Activated CD8-positive, alpha-beta T cell treated with anti-CD3 and anti-CD28 coated beads for 36 hours (primary cell): ENCODE measurements at regions not wholly inside any gene's neighbourhood (a gene's known extent, or its start where the extent isn't known, plus 50 kb on each side); places are given as distances from the start of the nearest gene placed in this dataset.

ENCODE experiments used
- ATAC-seq: fragments of 200-7000 bp; cut with Tn5 transposase; one replicate; pipeline ENCODE4 v1.10.0; 2021; ENCODE audit warnings: mild to moderate bottlenecking, moderate library complexity
- CTCF ChIA-PET: fragments of 350-600 bp; sonication (Branson Sonifier 250); formaldehyde crosslinking; loops from one replicate; lab custom pipeline; 2021; ENCODE audit warnings: antibody characterized with exemption; lab: Charles Lee
- POLR2A ChIA-PET: fragments of 350-600 bp; sonication (Branson Sonifier 250); formaldehyde crosslinking; loops from one replicate; lab custom pipeline; 2021; ENCODE audit warnings: antibody characterized with exemption; lab: Charles Lee
- DNase-seq: peaks from one replicate; pipeline ENCODE4 v3.0.0-alpha.2; 2020
- H3K27ac Mint-ChIP-seq: one replicate; pipeline ENCODE4 v1.8.0; 2021; ENCODE audit warnings: mild to moderate bottlenecking, mixed read lengths
- H3K27me3 Mint-ChIP-seq: one replicate; pipeline ENCODE4 v1.8.0; 2021; ENCODE audit warnings: mixed read lengths
- H3K36me3 Mint-ChIP-seq: one replicate; pipeline ENCODE4 v1.8.0; 2021; ENCODE audit warnings: low read depth, mixed read lengths
- H3K4me1 Mint-ChIP-seq: one replicate; pipeline ENCODE4 v1.8.0; 2021; ENCODE audit warnings: low read depth, mixed read lengths
- H3K4me3 Mint-ChIP-seq: one replicate; pipeline ENCODE4 v1.8.0; 2021; ENCODE audit warnings: mild to moderate bottlenecking, moderate library complexity, mixed read lengths
- H3K9me3 Mint-ChIP-seq: one replicate; pipeline ENCODE4 v1.8.0; 2021; ENCODE audit warnings: mixed read lengths
- intact Hi-C: fragments of 100-400 bp; cut with micrococcal nuclease; formaldehyde crosslinking; loops from one replicate; pipeline ENCODE4 v1.10.0; 2022
- TF ChIP-seq, protein P1 (sequence below): fragments of 200-600 bp; IDR thresholded peaks from one replicate; pipeline ENCODE4 v1.8.0; 2022; ENCODE audit warnings: antibody characterized with exemption, mild to moderate bottlenecking

DNA sequence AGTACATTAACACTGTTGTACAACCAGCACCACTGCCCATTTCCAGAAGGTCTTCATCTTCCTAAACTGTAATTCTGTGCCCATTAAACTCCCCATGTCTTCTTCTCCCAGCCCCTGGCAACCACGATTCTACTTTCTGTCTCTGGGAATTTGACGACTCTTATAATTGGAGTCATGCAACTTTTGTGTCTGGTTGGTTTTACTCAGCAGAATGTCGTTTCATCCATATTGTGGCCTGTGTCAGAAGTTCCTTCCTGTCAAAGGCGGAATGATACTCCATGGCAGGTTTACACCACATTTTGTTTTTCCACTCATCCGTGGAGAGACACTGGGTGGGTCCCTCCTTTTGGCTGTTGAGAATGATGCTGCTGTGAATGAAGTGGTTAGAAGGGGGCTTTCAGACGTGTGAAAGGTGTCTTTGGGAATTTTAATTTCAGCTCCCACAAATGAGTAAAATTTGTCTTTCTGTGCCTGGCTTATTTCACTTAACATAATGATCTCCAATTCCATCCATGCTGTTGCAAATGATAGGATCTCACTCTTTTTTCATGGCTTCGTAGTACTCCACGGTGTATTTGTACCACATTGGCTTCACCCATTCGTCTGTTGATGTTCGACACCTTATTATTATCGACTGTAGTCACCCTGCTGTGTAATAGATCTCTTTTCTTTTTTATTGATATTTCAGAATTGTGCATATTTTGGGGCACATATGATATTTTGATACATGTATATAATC is 86.1 kb upstream of the SEPTIN5 start:
- ChIA-PET CTCF (interaction anchor here (2.5 to 4.7 kb wide), 2 partner anchors 10 to 106 kb away, joined by 10 to 19 read pairs; no protein-coding TSS in a partner anchor), POLR2A (no interaction called here)
- no peaks in the 10 kb centered on the region for H3K36me3 Mint-ChIP-seq
- H3K27ac Mint-ChIP-seq = no peak overlapping the region
- H3K4me1 Mint-ChIP-seq = no peaks in the 10 kb centered on the region
- ATAC-seq (no peak), DNase-seq (no peak)
- TF ChIP-seq, protein P1, sequence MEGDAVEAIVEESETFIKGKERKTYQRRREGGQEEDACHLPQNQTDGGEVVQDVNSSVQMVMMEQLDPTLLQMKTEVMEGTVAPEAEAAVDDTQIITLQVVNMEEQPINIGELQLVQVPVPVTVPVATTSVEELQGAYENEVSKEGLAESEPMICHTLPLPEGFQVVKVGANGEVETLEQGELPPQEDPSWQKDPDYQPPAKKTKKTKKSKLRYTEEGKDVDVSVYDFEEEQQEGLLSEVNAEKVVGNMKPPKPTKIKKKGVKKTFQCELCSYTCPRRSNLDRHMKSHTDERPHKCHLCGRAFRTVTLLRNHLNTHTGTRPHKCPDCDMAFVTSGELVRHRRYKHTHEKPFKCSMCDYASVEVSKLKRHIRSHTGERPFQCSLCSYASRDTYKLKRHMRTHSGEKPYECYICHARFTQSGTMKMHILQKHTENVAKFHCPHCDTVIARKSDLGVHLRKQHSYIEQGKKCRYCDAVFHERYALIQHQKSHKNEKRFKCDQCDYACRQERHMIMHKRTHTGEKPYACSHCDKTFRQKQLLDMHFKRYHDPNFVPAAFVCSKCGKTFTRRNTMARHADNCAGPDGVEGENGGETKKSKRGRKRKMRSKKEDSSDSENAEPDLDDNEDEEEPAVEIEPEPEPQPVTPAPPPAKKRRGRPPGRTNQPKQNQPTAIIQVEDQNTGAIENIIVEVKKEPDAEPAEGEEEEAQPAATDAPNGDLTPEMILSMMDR = no peak
- peaks cover 4% of the 10 kb centered on the region for H3K27me3 Mint-ChIP-seq
- H3K4me3 Mint-ChIP-seq = no peak overlapping the region
- intact Hi-C loops = no loop called here
- H3K9me3 Mint-ChIP-seq = no peaks in the 10 kb centered on the region

DNA sequence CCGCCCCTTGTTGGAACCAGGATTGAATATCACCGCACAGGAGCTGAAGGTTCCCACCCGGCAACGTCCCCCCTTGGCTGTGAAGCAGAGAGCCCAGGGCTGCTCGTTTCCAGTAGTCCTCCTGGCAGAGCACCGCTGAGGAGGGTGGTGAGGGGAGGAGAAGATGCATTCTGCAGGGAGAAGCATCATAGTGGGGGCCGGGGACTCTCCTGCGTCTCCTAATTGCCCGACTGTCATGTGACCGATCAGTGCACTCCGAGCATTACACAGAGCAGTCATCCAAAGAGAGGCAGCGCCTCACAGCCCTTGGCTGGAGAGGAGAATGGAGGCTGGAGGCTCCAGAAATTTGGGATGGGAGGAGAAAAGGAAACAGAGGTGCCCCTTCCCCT is 85.0 kb upstream of the SEPTIN5 start:
- H3K4me3 Mint-ChIP-seq = no peak overlapping the region
- no peaks in the 10 kb centered on the region for H3K9me3 Mint-ChIP-seq
- peaks cover 4% of the 10 kb centered on the region for H3K27me3 Mint-ChIP-seq
- DNase-seq = no peak
- CTCF ChIA-PET = interaction anchor here (0.6 to 4.7 kb wide), 48 partner anchors 8 to 674 kb away, joined by 3 to 19 read pairs (median 5); no protein-coding TSS in a partner anchor
- intact Hi-C loops = no loop called here
- H3K36me3 Mint-ChIP-seq = no peaks in the 10 kb centered on the region
- no peaks in the 10 kb centered on the region for H3K4me1 Mint-ChIP-seq
- TF ChIP-seq, protein P1 = no peak
- no peak for ATAC-seq
- no peak overlapping the region for H3K27ac Mint-ChIP-seq
- POLR2A ChIA-PET = interaction anchor here (0.8 to 1.4 kb wide), 4 partner anchors 107 to 141 kb away, joined by 3 to 6 read pairs (median 4); no protein-coding TSS in a partner anchor

DNA sequence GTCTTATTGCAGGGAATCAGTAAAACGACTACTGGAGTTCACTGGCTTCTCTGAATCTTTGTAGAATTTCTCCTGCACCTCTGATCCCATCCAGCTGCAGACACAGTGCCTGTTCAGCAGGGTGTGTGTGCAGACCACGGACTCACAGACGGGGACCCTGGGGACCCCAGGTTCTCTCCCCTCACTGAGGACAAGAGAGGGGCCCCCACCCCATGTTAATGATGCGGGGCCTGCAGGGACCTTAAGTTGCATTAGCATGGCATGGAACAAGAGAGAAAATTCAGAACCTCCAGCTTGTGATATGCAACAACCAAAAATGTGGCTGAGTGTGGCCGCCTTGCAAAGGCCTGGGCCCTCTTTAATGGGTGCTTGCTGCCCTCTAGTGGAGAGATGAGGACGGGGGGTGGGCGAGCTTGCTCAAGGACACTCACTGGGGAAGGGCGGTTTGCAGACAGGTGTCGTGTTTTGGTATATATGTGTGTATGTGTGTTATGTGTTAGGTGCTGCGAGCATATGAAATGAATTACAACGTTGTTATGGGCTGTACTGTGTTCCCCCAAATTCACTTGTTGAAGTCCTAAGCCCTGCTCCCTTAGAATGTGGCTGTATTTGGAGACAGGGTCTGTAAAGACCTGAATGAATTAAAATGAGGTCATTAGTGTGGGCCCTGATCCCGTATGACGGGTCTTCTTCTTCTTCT is 84.4 kb upstream of the SEPTIN5 start:
- Mint-ChIP-seq H3K4me3 (no peak overlapping the region), H3K4me1 (no peaks in the 10 kb centered on the region), H3K27me3 (peaks cover 4% of the 10 kb centered on the region), H3K9me3 (no peaks in the 10 kb centered on the region), H3K27ac (no peak overlapping the region), H3K36me3 (no peaks in the 10 kb centered on the region)
- intact Hi-C loops = no loop called here
- ChIA-PET POLR2A (interaction anchor here (0.8 to 1.4 kb wide), 5 partner anchors 108 to 198 kb away, joined by 3 to 6 read pairs (median 3); partner anchors contain the start of gene HIRA), CTCF (interaction anchor here (0.6 to 4.7 kb wide), 50 partner anchors 9 to 675 kb away, joined by 3 to 19 read pairs (median 5); no protein-coding TSS in a partner anchor)
- ATAC-seq = peak; percentile 94
- DNase-seq = peak; percentile 92
- TF ChIP-seq, protein P1 = peak; percentile 91

DNA sequence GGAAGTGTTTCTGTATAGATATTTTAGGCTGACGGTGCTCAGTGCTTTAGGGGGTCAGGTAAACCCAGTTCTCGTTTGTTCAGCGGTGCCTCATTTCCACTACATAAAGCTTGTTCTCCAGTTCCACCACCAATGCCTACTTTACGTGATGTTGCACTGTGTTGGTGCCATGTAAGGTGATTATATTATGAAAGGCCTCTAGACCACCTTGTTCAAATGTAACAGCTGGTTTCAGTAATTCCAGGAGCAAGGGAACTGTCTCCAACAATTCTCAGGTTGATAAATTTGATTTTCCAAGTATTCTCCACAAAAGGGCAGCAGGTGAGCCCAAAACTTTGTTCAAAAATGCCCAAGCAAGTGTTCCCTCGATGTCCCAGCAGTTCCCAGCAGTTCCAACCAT is 83.7 kb upstream of the SEPTIN5 start:
- Mint-ChIP-seq H3K27me3 (peaks cover 4% of the 10 kb centered on the region), H3K27ac (no peak overlapping the region), H3K36me3 (no peaks in the 10 kb centered on the region), H3K4me3 (no peak overlapping the region), H3K9me3 (no peaks in the 10 kb centered on the region), H3K4me1 (no peaks in the 10 kb centered on the region)
- POLR2A ChIA-PET = interaction anchor here (1.0 to 1.4 kb wide), 4 partner anchors 109 to 199 kb away, joined by 3 to 6 read pairs (median 4); partner anchors contain the start of gene HIRA
- intact Hi-C loops = no loop called here
- CTCF ChIA-PET = interaction anchor here (0.7 to 4.7 kb wide), 36 partner anchors 8 to 484 kb away, joined by 3 to 19 read pairs (median 5); no protein-coding TSS in a partner anchor
- ATAC-seq = no peak
- TF ChIP-seq, protein P1 = no peak
- DNase-seq = no peak
